ENCODE measurements at regions not wholly inside any gene's neighbourhood (a gene's known extent, or its start where the extent isn't known, plus 50 kb on each side); places are given as distances from the start of the nearest gene placed in this dataset.

GRCh38 chr4:79209822-79210635 is 115.8 kb downstream of the NAA11 start:
- TF ChIP-seq CTCF (conservative IDR thresholded peaks at IDR 0.05; ENCODE audit: low read depth, low read length), result no peak
- no peak overlapping the region for H3K4me3 ChIP-seq (ENCODE audit: low read depth, low read length)
- DNase-seq (ENCODE audit: low read depth), result peak; percentile 55

GRCh38 chr4:79209081-79209480 is 116.8 kb downstream of the NAA11 start:
- H3K4me3 ChIP-seq (ENCODE audit: low read depth, low read length), result no peak overlapping the region
- no peak for DNase-seq (ENCODE audit: low read depth)
- TF ChIP-seq CTCF (conservative IDR thresholded peaks at IDR 0.05; ENCODE audit: low read depth, low read length), result no peak

GRCh38 chr4:79207281-79207680 is 118.6 kb downstream of the NAA11 start:
- no peak overlapping the region for H3K4me3 ChIP-seq (ENCODE audit: low read depth, low read length)
- DNase-seq (ENCODE audit: low read depth), result no peak
- TF ChIP-seq CTCF (conservative IDR thresholded peaks at IDR 0.05; ENCODE audit: low read depth, low read length), result no peak

GRCh38 chr4:79206660-79207059 is 119.2 kb downstream of the NAA11 start:
- no peak for DNase-seq (ENCODE audit: low read depth)
- H3K4me3 ChIP-seq (ENCODE audit: low read depth, low read length), result no peak overlapping the region
- TF ChIP-seq CTCF (conservative IDR thresholded peaks at IDR 0.05; ENCODE audit: low read depth, low read length), result no peak

- TF ChIP-seq CTCF (conservative IDR thresholded peaks at IDR 0.05; ENCODE audit: low read depth, low read length), result no peak
- DNase-seq (ENCODE audit: low read depth), result no peak
- H3K4me3 ChIP-seq (ENCODE audit: low read depth, low read length), result no peak overlapping the region
These were observed 120.7 kb downstream of the NAA11 start for GRCh38 chr4:79205121-79205520.

GRCh38 chr4:79201971-79202370 is 123.9 kb downstream of the NAA11 start:
- no peak for TF ChIP-seq CTCF (conservative IDR thresholded peaks at IDR 0.05; ENCODE audit: low read depth, low read length)
- H3K4me3 ChIP-seq (ENCODE audit: low read depth, low read length), result no peak overlapping the region
- peak; percentile 36 for DNase-seq (ENCODE audit: low read depth)

GRCh38 chr4:79199743-79200142 is 126.1 kb downstream of the NAA11 start:
- no peak overlapping the region for H3K4me3 ChIP-seq (ENCODE audit: low read depth, low read length)
- TF ChIP-seq CTCF (conservative IDR thresholded peaks at IDR 0.05; ENCODE audit: low read depth, low read length), result no peak
- no peak for DNase-seq (ENCODE audit: low read depth)

Data from epithelial cell of proximal tubule (primary cell).